Activated naive CD4-positive, alpha-beta T cell treated with Interleukin-2 at 50 U/mL for 16 hours (primary cell): ENCODE measurements at regions not wholly inside any gene's neighbourhood (a gene's known extent, or its start where the extent isn't known, plus 50 kb on each side); places are given as distances from the start of the nearest gene placed in this dataset.

Experiments
- DNase-seq: peaks from one replicate; pipeline ENCODE4 v3.0.0-alpha.2; 2020

DNA sequence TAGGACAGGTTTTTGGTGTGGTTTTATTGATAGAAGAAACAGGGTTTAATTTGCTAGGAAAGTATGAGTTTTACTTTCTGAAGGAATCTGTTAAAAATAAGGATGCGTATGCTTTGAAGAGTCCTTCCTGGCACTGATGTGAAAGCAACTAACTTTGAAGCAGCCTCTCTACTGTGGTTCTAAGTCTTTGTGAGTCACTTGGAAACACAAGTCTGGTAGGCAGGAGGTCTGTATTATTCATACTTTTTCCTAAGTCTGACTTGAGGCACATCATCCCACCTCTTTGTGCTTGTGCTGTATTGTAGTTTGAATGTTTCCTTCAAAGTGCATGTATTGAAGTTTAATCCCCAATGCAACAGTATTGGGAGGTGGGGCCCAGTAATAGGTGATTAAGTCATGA, 129.0 kb downstream of the TAF11L14 start:
- no peak for DNase-seq

- DNase-seq = no peak
These were observed 131.8 kb downstream of the TAF11L14 start for GRCh38 chr5:17766031-17766430.

- DNase-seq = no peak
These were observed 135.0 kb downstream of the TAF11L14 start for GRCh38 chr5:17769277-17769676.

DNA sequence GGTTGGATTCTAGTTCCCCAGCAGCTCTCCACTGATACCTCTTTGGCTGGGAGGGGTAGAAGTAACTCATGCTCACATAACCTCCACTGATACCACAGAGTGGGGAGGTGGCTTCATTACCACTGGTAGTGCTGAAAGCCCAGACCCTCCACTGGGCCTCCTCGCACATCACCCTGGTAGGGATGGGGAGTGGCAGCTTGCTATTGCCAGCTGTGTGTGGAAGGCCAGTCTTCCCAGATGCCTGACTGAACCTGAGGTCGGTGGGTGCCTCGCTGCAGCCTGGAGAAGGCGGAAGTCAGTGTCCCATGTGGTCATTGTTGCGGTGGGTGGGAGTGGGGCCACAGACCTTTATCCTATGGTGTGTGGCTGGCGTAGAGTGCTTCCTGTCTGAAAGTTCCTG, 138.0 kb downstream of the TAF11L14 start:
- no peak for DNase-seq

DNA sequence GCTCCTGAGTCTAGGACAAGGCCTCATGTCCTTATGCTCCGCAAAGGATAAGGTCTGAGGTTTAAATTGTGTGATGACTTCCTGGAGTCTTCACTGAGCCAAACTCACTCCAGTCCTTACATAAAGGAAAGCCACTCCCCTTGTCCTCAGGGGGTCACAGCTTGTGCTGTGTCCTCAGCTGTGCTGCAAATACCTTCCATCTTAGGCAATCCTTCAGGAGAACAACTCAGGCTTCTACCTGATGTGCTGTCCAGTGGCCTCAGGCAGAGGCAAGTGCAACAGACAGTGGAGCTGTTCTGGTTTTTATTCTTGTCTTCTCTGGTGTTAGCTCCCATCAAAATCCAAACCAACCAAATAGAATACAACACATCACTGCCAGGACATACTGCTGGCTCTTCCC, 151.5 kb downstream of the TAF11L14 start:
- no peak for DNase-seq

DNA sequence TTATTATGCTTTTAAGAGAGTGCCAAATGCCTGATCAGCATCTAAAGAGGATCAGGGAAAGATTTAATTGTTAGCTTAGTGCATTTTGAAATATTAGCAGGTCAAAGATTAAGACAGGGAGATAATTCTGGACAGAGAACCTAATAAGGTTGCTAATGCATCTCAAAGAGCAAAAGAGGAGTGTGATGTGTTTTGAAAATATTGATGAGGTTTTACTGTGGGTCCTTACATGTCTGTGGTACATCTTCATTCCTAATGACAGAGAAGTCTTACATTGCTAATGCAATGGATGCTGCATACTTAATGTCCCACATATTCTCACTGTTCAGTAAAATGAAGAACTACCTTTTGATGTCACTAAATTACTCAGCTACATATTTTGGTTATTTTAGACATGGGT, 154.1 kb downstream of the TAF11L14 start:
- no peak for DNase-seq

- no peak for DNase-seq
These were observed 159.9 kb downstream of the TAF11L14 start for GRCh38 chr5:17794201-17794600.

DNA sequence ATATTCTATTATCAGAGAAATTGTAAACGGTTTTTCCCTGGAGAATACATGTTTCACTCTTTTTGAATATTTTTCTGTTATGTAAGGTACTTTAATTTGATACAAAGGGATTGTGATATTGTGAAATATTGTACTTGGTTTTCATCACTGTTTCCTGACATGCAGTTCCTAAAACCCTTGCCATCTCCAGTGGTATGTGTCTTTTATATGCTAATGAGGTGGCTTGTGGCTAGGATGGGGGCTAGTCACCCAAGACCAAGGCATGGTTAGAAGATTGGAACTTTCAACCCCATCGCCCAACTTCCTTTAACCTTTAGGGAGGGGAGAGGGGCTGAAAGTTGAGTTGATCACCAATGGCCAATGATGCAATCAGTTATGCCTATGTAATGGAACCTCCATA, 160.6 kb downstream of the TAF11L14 start:
- DNase-seq = no peak

GRCh38 chr5:17796142-17796541, 161.9 kb downstream of the TAF11L14 start:
- no peak for DNase-seq

DNA sequence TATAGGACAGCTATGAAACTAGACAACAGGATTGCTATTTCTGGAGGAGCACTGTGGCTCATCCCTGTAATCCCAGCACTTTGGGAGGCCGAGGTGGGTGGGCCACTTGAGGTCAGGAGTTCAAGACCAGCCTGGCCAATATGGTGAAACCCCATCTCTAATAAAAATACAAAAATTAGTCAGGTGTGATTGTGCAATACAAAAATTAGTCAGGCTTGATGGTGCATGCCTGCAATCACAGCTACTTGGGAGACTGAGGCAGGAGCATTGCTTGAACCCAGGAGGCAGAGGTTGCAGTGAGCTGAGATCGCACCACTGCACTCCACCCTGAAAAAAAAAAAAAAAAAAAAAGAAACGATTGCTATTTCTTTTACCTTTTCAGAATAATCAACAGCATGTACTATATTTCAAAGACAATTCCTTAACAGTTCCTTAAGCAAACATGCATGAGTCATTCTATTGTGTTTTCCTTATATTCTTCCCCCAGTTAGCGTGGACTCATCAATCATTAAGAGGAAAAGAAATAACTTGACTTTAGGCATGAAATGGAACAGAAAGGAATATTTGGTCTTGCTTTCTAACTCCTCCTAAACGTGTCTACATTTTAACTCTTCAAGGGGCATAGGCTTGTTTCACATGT, 162.6 kb downstream of the TAF11L14 start:
- DNase-seq = no peak

- DNase-seq = no peak
These were observed 165.3 kb downstream of the TAF11L14 start for GRCh38 chr5:17799521-17799920.

GRCh38 chr5:17801595-17801994, 167.3 kb downstream of the TAF11L14 start:
- DNase-seq = no peak

DNA sequence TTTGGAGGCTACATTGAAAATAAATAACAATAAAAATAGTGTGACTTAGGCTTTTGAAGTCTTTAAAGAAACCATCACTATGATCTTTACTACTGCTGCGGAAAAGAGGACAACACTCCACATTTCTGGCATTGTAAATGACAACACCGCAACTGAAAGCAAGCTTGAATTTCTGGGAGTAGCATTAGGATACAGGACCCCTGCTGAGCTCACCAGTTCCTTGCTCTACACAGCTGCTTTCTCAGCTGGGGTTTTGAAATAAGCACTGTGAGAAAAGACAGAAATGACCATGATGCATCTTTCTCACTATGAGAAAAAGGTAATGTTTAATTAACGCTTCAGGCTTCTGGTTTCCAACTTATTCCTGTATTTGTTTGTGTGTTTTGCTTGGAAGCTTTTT, 168.0 kb downstream of the TAF11L14 start:
- no peak for DNase-seq

- no peak for DNase-seq
These were observed 169.7 kb downstream of the TAF11L14 start for GRCh38 chr5:17803971-17804370.

DNA sequence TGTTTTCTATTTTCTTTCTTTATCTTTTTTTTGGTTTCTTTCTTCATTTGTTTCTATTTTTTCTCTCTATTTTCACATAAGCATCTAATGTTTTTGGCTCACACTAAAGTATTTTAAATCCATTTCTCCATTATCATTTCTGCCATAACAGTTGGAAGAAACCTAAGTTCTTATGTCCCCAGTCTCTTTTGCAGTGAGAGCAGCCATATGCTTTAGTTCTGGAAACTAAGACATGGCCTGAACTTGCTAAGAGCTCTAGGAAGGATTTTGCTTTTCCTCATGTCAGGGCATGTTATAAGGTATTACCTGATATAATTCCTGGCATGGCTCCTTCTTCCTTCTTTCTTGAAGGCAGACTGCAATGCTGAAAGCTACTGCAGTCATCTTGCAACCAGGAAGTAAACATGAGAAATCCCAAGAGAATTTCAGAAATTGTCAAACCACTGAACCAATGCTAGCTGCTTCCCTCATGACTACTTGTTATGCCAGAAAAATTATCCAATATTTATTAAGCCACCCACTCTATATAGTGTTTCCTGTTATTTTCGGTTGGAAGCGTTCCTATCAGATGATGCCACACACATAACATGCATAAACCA, 171.1 kb downstream of the TAF11L14 start:
- no peak for DNase-seq

GRCh38 chr5:17806818-17807468, 172.7 kb downstream of the TAF11L14 start:
- no peak for DNase-seq

DNA sequence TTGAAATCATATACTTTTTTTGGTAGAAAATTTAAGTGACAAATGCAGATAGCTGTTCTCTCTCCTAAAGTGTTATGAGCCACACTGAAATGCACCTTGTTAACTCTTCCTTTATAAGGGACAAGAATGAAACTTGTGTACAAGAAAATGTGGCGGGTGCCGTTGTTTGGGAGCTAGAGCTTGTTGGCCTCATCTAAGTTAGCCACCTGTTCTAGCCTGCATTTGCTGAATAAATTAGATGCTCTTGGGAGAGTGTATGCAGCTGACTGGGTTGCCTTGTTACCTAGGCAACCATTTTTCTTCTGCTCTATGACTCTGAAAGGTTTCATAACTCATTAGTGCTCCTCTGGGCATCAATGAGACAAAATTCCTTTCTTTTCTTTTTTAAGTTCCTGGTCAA, 174.3 kb downstream of the TAF11L14 start:
- DNase-seq = no peak

GRCh38 chr5:17810734-17811133, 176.5 kb downstream of the TAF11L14 start:
- DNase-seq = no peak

- no peak for DNase-seq
These were observed 179.0 kb downstream of the TAF11L14 start for GRCh38 chr5:17813214-17813613.

- no peak for DNase-seq
These were observed 182.2 kb downstream of the TAF11L14 start for GRCh38 chr5:17816505-17816904.

DNA sequence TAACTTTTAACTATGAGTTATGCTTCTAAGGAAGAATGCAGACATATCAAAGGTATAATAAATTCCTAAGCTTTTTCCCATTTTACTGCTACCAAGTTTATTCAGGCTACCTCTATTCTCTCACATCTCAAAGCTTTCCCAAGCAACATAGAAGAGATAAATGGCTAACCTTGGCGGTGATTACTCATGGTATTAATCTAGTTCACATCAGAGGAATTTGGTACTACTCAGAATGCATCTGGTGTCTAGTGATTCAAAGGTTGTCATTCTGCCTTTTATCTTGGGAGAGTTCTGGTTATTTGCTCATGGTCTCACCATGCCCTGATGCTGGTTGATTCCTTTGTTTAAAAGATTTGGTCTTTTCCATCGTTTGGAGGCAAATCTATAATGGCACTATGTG, 182.7 kb downstream of the TAF11L14 start:
- no peak for DNase-seq

- no peak for DNase-seq
These were observed 183.7 kb downstream of the TAF11L14 start for GRCh38 chr5:17817990-17818389.

GRCh38 chr5:17819783-17820182, 185.5 kb downstream of the TAF11L14 start:
- no peak for DNase-seq

- DNase-seq = no peak
These were observed 194.4 kb downstream of the TAF11L14 start for GRCh38 chr5:17828681-17829080.

GRCh38 chr5:17829456-17829855, 195.2 kb downstream of the TAF11L14 start:
- no peak for DNase-seq
